GM18508 (cell line): ENCODE measurements at regions not wholly inside any gene's neighbourhood (a gene's known extent, or its start where the extent isn't known, plus 50 kb on each side); places are given as distances from the start of the nearest gene placed in this dataset.

Experiments
- ATAC-seq: cut with Tn5 transposase; IDR thresholded peaks from one replicate; pipeline ENCODE4 v1.9.1; 2021; ENCODE audit warnings: moderate number of reproducible peaks; ENCODE audit not compliant: insufficient read depth, unreplicated experiment

- no peak for ATAC-seq
These were observed 414.4 kb upstream of the CADM1 start for GRCh38 chr11:115918576-115918975.

- no peak for ATAC-seq
These were observed 412.4 kb upstream of the CADM1 start for GRCh38 chr11:115916608-115917007.

- no peak for ATAC-seq
These were observed 408.3 kb upstream of the CADM1 start for GRCh38 chr11:115912484-115912945.

GRCh38 chr11:115911613-115912346 is 407.6 kb upstream of the CADM1 start:
- no peak for ATAC-seq

GRCh38 chr11:115910379-115910778 is 406.2 kb upstream of the CADM1 start:
- ATAC-seq, result no peak

GRCh38 chr11:115906171-115906570 is 402.0 kb upstream of the CADM1 start:
- ATAC-seq, result no peak

GRCh38 chr11:115905341-115906000 is 401.3 kb upstream of the CADM1 start:
- ATAC-seq, result no peak

- no peak for ATAC-seq
These were observed 399.0 kb upstream of the CADM1 start for GRCh38 chr11:115903179-115903578.

- no peak for ATAC-seq
These were observed 396.9 kb upstream of the CADM1 start for GRCh38 chr11:115901069-115901468.

- no peak for ATAC-seq
These were observed 395.9 kb upstream of the CADM1 start for GRCh38 chr11:115900111-115900510.

GRCh38 chr11:115897707-115898106 is 393.5 kb upstream of the CADM1 start:
- ATAC-seq, result no peak

- no peak for ATAC-seq
These were observed 391.9 kb upstream of the CADM1 start for GRCh38 chr11:115896084-115896483.

GRCh38 chr11:115895594-115895993 is 391.4 kb upstream of the CADM1 start:
- no peak for ATAC-seq

- no peak for ATAC-seq
These were observed 390.0 kb upstream of the CADM1 start for GRCh38 chr11:115894176-115894575.

GRCh38 chr11:115893461-115894099 is 389.4 kb upstream of the CADM1 start:
- ATAC-seq, result no peak

GRCh38 chr11:115892016-115892415 is 387.8 kb upstream of the CADM1 start:
- no peak for ATAC-seq

- no peak for ATAC-seq
These were observed 387.4 kb upstream of the CADM1 start for GRCh38 chr11:115891581-115891980.

- no peak for ATAC-seq
These were observed 386.3 kb upstream of the CADM1 start for GRCh38 chr11:115890500-115890899.

- no peak for ATAC-seq
These were observed 385.5 kb upstream of the CADM1 start for GRCh38 chr11:115889712-115890111.

- ATAC-seq, result no peak
These were observed 383.5 kb upstream of the CADM1 start for GRCh38 chr11:115887727-115888126.

GRCh38 chr11:115887316-115887715 is 383.1 kb upstream of the CADM1 start:
- no peak for ATAC-seq

- no peak for ATAC-seq
These were observed 382.2 kb upstream of the CADM1 start for GRCh38 chr11:115886422-115886733.
